Mucosa of descending colon (tissue), 3 donors: ENCODE measurements at regions not wholly inside any gene's neighbourhood (a gene's known extent, or its start where the extent isn't known, plus 50 kb on each side); places are given as distances from the start of the nearest gene placed in this dataset.

ENCODE experiments used
- ATAC-seq: fragments of 200-7000 bp; cut with Tn5 transposase; one replicate; pipeline ENCODE4 v1.9.1; 2020; ENCODE audit warnings: mild to moderate bottlenecking, moderate library complexity
- DNase-seq, 3 donors: peaks; one replicate each; pipeline ENCODE4 v3.0.0-alpha.2; 2020
- H3K36me3 ChIP-seq: fragments of 200-600 bp; one replicate; pipeline ENCODE4 v1.8.0; 2021; ENCODE audit warnings: low read depth, mild to moderate bottlenecking
- H3K4me1 ChIP-seq: fragments of 200-600 bp; one replicate; pipeline ENCODE4 v1.8.0; 2021; ENCODE audit warnings: low read depth, mild to moderate bottlenecking
- H3K4me3 ChIP-seq: fragments of 200-600 bp; one replicate; pipeline ENCODE4 v1.8.0; 2021; ENCODE audit warnings: mild to moderate bottlenecking
- H3K9me3 ChIP-seq: fragments of 200-600 bp; one replicate; pipeline ENCODE4 v1.8.0; 2021; ENCODE audit warnings: mild to moderate bottlenecking
- intact Hi-C, 2 donors: fragments of 100-400 bp; cut with DNase I in 1 of 2; cut with micrococcal nuclease in 1 of 2; formaldehyde crosslinking; loops; one replicate each; pipeline versions ENCODE4 v1.11.0 to v1.11.1; 2022; cut with DNase I, micrococcal nuclease
- TF ChIP-seq, protein P1 (sequence below): fragments of 200-600 bp; IDR thresholded peaks from one replicate; pipeline ENCODE4 v1.8.0; 2022; ENCODE audit warnings: antibody characterized with exemption, mild to moderate bottlenecking
- donor health status: DM: no; HTN: no; CAD: no; lungs with moderate emphysema.
- donor health status: DM: no; HTN: no; CAD: no.
- donor health status: DM: no; HTN: yes; CAD: no.

DNA sequence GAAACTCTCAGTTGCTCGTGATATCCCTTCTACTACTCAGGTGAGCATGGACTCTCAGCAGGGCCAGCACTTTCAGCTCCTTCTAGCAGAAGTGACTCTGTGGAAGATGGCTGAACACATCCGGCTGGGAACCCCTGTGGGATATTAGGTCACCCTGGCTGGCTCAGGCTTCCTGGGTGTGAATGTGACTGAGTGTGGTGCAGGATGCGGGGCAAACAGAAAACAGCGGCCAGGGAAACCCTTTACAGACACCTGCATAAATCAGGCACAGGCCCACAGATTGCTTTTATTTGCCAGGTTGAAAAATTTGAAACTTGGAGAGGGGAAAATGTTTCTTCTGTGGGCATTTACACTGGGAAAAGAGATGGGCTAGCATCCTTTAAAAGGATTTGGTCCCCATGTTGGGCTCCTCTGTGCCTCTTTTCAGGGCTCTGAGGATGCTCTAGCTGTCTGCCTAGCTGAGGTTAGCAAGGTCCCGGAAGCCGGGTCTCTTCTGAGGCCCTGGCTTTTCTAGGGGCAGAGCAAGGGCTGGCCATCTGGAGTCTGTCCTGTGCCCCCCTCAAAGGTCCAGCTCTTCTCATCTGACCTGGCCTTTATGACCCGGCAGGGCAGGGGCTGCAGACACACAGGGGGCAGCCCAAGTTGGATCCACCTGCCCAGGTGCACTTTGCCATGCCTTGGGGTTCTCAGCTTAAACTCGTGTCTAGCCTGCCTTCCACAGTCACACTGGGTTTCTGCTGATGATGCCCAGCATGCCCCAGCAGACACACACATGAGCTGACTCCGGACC lies 243.0 kb downstream of the SIPA1L2 start:
- Histone ChIP-seq H3K4me3 (no peak overlapping the region), H3K4me1 (no peaks in the 10 kb centered on the region), H3K36me3 (no peaks in the 10 kb centered on the region), H3K9me3 (no peaks in the 10 kb centered on the region)
- ATAC-seq = no peak
- no peak for DNase-seq
- intact Hi-C loops = no loop called here
- TF ChIP-seq, protein P1, sequence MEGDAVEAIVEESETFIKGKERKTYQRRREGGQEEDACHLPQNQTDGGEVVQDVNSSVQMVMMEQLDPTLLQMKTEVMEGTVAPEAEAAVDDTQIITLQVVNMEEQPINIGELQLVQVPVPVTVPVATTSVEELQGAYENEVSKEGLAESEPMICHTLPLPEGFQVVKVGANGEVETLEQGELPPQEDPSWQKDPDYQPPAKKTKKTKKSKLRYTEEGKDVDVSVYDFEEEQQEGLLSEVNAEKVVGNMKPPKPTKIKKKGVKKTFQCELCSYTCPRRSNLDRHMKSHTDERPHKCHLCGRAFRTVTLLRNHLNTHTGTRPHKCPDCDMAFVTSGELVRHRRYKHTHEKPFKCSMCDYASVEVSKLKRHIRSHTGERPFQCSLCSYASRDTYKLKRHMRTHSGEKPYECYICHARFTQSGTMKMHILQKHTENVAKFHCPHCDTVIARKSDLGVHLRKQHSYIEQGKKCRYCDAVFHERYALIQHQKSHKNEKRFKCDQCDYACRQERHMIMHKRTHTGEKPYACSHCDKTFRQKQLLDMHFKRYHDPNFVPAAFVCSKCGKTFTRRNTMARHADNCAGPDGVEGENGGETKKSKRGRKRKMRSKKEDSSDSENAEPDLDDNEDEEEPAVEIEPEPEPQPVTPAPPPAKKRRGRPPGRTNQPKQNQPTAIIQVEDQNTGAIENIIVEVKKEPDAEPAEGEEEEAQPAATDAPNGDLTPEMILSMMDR = no peak

DNA sequence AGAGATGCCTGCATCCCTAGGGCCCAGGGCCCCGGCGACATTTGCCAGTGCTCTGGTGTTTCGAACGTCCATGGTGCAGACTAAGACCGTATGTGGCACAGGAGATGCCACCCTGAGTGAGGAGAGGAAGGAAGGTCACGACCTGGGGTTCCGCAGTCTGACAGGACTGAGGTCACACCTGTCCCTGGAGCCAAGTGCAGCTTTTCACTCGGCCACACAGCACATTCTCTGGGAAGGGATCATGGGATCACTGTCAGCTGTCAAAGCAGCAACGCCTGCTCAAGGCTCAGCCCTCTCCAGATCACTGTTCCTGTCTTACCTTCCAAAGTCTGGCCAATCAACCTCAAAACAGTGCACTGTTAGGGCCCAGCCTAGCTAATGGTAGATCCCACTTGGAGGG lies 243.6 kb downstream of the SIPA1L2 start:
- Histone ChIP-seq H3K9me3 (no peaks in the 10 kb centered on the region), H3K4me1 (no peaks in the 10 kb centered on the region), H3K4me3 (no peak overlapping the region), H3K36me3 (no peaks in the 10 kb centered on the region)
- TF ChIP-seq, protein P1 = no peak
- intact Hi-C loops = no loop called here
- DNase-seq = no peak
- ATAC-seq = no peak

DNA sequence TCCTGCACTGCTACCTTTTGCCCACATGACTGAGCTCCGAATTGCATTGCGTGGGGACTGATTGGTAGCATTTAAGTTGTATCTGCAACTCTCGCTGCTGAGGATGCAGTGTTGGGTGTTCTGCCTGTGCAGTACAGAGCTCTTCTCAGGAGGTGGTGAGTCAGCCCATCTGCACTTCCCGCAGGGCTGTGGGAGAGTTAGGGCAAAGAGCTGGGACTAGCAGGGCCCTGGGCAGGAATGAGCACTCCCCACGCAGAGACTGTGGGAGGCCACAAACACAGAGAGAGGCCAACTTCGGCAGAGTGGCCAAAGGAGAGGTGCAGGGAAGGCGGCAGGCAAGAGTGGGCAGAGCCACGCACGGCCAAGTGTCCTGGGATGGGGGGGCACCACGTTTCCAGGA lies 244.7 kb downstream of the SIPA1L2 start:
- Histone ChIP-seq H3K4me1 (no peaks in the 10 kb centered on the region), H3K4me3 (no peak overlapping the region), H3K9me3 (no peaks in the 10 kb centered on the region), H3K36me3 (no peaks in the 10 kb centered on the region)
- ATAC-seq = no peak
- TF ChIP-seq, protein P1 = no peak
- intact Hi-C loops = no loop called here
- DNase-seq = no peak

DNA sequence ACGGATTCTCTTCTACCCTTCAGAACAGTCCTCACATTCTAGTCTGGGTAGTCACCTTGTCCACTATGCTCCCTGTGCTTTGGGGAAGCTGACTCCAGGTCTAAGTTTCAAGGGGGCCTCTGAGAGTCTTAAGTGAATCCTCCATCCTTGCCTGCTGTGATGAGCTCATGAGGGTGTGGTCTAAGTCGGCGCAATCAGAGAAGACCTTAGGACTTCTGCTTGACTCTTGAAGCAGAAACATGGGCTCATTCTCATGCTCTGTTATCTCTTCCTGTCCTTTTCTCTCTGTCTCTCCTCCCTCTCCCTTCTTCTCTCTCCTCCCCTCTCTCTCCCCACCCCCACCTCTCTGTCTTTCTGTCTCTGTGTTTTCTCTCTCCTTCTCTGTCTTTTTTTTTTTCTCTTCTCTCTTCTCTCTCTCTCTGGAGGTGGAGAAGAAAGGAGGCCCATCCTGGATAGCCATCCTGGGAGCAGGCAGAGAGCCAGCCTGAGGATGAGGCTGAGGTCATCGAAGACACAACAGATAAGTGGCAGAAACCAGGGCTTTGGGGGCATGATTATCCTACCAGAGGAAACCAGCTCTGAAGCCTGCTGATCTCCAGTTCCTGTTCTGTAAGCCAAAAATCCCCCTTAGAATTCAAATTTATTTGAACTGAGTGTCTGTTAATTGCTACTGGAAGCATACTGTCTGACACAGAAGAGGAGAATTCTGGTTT lies 245.6 kb downstream of the SIPA1L2 start:
- TF ChIP-seq, protein P1 = no peak
- DNase-seq = no peak
- Histone ChIP-seq H3K9me3 (no peaks in the 10 kb centered on the region), H3K36me3 (no peaks in the 10 kb centered on the region), H3K4me1 (no peaks in the 10 kb centered on the region), H3K4me3 (no peak overlapping the region)
- ATAC-seq = no peak
- intact Hi-C loops = no loop called here

DNA sequence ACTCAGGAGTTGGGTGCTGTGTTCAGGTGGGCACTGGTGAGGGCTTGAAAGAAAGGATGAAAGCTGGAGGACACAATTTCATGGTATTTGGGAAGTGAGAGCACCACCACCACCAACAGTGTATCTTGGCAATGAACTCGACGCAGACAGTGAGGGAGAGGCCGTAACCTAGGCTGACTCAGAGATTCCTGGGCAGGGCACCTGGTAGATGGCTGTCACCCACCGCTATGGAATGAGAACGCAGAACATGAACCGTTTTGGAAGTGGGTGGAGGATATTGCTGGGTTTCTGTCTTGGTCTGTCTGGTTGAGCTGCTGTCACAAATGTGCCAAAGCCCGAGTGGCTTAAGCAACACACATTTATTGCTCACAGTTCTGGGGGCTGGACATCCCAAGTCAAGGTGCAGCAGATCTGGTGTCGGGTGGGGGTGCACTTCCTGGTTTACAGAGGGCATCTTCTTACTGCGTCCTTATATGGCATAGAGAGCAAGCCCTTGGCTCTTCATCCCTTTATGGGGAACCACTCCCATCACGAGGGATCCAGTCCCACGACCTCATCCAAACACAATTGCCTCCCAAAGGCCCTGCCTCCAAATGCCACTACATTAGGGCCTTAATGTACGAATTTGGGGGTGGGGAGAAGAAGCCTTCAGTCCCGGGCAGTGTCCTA lies 246.3 kb downstream of the SIPA1L2 start:
- TF ChIP-seq, protein P1 = no peak
- no peak for DNase-seq
- H3K4me1 ChIP-seq = no peaks in the 10 kb centered on the region
- H3K4me3 ChIP-seq = no peak overlapping the region
- no peaks in the 10 kb centered on the region for H3K9me3 ChIP-seq
- ATAC-seq = no peak
- H3K36me3 ChIP-seq = no peaks in the 10 kb centered on the region
- intact Hi-C loops = no loop called here
